ENCODE measurements at regions not wholly inside any gene's neighbourhood (a gene's known extent, or its start where the extent isn't known, plus 50 kb on each side); places are given as distances from the start of the nearest gene placed in this dataset.

DNA sequence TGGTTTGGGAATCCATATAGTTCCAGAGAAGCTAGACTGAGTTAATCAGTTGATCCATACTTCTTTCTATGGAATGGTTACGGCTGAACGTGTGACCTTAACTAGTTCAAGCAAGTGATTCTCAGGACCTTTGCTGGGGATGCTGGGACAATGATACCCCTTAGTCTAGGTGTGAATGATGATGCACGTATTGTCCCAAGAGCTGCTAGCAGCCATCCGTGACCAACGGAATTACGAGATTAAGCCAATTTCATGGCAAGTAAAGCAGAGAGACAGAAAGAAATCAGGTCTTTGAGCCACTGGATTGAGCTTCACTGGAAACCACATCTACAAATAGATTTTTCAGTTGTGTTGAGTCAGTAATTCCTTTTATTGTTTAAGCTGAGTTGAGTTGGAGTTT, 99.2 kb upstream of the LIFR start:
- H3K4me3 ChIP-seq (ENCODE audit: low read depth, low read length) = no peak overlapping the region
- TF ChIP-seq, protein P1, sequence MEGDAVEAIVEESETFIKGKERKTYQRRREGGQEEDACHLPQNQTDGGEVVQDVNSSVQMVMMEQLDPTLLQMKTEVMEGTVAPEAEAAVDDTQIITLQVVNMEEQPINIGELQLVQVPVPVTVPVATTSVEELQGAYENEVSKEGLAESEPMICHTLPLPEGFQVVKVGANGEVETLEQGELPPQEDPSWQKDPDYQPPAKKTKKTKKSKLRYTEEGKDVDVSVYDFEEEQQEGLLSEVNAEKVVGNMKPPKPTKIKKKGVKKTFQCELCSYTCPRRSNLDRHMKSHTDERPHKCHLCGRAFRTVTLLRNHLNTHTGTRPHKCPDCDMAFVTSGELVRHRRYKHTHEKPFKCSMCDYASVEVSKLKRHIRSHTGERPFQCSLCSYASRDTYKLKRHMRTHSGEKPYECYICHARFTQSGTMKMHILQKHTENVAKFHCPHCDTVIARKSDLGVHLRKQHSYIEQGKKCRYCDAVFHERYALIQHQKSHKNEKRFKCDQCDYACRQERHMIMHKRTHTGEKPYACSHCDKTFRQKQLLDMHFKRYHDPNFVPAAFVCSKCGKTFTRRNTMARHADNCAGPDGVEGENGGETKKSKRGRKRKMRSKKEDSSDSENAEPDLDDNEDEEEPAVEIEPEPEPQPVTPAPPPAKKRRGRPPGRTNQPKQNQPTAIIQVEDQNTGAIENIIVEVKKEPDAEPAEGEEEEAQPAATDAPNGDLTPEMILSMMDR (conservative IDR thresholded peaks at IDR 0.05; ENCODE audit: low read depth, low read length) = no peak
- DNase-seq (ENCODE audit: low read depth) = no peak

DNA sequence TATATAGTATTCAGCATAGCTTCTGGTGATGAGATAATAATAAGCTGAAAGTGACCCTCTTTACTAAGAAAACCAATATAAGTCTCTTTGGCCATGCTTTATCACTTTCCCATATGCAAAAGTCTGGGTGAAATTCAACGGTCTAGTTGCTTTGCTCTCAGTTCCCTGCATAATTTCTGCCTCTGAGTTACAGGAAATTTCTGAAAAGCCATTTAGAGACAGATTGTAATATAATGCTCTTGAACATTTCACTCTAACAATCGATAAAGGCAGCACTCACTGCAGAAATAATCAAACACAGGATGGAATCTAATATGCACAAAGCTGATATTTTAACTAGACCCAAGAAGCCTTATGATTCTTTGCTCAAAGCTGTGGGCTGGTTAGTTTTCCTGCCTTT, 100.1 kb upstream of the LIFR start:
- TF ChIP-seq, protein P1 (conservative IDR thresholded peaks at IDR 0.05; ENCODE audit: low read depth, low read length) = no peak
- no peak for DNase-seq (ENCODE audit: low read depth)
- H3K4me3 ChIP-seq (ENCODE audit: low read depth, low read length) = no peak overlapping the region

DNA sequence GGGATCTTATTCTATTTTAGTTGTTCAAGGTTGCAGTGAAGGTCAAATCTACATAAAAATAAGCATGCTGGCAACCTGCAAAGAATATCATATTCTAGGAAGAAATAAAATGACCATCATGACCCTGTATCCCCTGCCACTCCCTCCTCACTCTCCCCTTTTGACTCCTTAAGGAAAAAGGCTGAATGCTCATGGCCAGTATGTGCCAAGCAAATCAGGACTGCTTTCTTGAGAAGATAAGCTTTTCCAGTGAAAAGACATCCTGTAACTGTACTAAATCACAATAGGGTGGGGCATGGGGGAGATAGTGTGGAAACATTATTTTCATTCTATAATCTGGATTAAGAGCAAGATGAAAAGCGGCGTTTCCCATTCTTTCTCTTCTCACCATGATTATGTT, 100.6 kb upstream of the LIFR start:
- TF ChIP-seq, protein P1 (conservative IDR thresholded peaks at IDR 0.05; ENCODE audit: low read depth, low read length) = no peak
- H3K4me3 ChIP-seq (ENCODE audit: low read depth, low read length) = no peak overlapping the region
- no peak for DNase-seq (ENCODE audit: low read depth)

DNA sequence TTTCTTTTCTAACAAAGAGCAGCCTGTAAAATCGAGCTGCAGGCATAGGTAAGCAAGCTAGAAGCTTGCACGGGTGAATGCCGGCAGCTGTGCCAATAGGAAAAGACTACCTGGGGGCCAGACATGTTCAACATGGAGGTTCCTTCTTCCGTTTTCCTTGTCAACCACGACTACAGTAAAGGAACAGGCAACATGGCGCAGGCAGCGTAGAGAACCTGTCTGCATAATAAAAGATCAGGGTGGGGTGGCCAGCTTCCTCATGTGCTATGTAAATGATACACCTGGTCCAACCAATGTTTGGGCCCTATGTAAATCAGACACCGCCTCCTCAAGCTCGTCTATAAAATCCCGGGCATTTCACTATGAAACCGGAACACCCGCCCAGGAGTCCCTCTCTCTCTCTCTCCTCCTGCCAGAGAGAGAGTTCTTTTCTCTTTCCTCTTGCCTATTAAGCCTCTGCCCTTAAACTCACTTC, 103.8 kb upstream of the LIFR start:
- peak overlapping the region; percentile 57 for H3K4me3 ChIP-seq (ENCODE audit: low read depth, low read length)
- TF ChIP-seq, protein P1 (conservative IDR thresholded peaks at IDR 0.05; ENCODE audit: low read depth, low read length) = no peak
- peak; percentile 79 for DNase-seq (ENCODE audit: low read depth)

DNA sequence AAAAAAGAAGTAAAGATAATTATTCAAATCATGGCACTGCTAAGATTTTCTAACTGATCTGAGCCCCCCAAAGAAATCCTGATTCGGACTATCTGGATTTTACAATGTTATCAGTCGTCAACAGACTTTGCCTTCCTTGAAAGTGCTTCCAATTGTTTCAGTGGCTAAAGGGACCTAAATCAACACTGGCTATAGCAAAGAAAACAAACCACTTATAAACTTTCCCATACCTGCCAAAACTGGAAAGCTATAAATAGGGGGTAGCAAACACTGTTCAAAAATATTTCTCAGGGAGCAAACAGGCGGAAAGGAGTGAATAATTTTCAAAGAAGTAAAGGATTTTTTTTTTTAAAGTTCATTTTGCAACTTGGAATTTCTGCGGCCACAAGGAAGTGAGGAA, 105.6 kb upstream of the LIFR start:
- DNase-seq (ENCODE audit: low read depth) = no peak
- TF ChIP-seq, protein P1 (conservative IDR thresholded peaks at IDR 0.05; ENCODE audit: low read depth, low read length) = no peak
- no peak overlapping the region for H3K4me3 ChIP-seq (ENCODE audit: low read depth, low read length)

DNA sequence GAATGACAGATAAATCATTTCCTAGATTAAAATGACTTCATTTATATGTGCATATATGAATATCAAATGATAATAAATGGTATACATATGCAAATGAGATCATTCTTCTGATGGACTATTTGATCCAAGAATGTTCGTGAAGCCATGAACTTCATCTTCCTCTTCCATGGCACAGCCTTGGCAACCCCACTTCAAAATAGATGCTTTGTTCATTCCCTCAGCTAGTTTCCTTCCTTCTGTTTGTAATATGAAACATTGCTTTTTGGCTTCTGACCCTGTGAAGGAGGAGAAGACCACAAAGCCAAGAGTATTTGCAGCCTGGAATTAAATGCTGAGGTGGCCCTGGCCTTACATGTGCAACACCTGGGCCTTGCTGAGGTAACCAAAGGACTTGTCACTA, 106.8 kb upstream of the LIFR start:
- no peak overlapping the region for H3K4me3 ChIP-seq (ENCODE audit: low read depth, low read length)
- DNase-seq (ENCODE audit: low read depth) = no peak
- TF ChIP-seq, protein P1 (conservative IDR thresholded peaks at IDR 0.05; ENCODE audit: low read depth, low read length) = no peak

DNA sequence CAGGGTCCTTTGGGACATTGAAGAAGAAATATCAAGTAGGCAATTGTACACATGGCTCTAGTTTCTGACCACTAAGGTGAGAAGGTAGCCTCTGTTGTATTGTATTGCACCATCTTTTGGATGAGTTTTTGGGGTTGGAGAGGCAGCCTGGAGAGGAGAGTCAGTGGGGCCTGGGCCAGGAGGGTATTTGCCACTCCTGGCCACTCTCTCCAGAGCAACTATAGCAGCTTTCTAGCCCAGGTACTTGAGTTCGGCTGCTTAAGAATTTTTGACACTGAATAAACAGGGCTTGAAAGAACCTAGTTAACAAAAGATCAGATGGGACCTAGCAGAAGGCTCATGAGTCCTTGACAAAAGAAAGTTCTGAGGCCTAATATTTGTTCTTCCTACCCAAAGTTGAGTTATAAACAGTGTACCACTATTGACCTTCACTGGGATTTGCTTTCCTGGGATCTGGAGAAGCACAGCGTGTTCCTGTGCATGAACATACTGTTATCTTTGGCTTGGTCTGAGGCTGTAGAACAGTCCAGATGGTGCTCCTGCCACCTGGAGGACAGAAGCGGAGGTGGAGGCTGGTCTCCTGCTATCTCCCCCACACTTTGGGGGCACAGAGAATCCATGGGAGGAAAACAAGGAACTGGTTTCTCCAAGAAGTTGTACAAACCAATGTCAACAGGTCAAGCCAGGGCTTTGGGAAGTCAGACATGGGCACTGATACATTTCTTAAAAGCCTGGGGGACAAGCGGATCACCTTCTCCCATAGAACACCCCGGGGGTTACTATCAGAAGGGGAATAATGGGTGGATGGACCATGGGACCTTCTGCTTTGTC, 110.4 kb upstream of the LIFR start:
- no peak for DNase-seq (ENCODE audit: low read depth)
- no peak overlapping the region for H3K4me3 ChIP-seq (ENCODE audit: low read depth, low read length)
- TF ChIP-seq, protein P1 (conservative IDR thresholded peaks at IDR 0.05; ENCODE audit: low read depth, low read length) = peak; percentile 91
